ENCODE measurements at regions not wholly inside any gene's neighbourhood (a gene's known extent, or its start where the extent isn't known, plus 50 kb on each side); places are given as distances from the start of the nearest gene placed in this dataset.

GRCh38 chr5:33324667-33325307, 116.0 kb upstream of the TARS1 start (continued):
- TF ChIP-seq, protein P1, sequence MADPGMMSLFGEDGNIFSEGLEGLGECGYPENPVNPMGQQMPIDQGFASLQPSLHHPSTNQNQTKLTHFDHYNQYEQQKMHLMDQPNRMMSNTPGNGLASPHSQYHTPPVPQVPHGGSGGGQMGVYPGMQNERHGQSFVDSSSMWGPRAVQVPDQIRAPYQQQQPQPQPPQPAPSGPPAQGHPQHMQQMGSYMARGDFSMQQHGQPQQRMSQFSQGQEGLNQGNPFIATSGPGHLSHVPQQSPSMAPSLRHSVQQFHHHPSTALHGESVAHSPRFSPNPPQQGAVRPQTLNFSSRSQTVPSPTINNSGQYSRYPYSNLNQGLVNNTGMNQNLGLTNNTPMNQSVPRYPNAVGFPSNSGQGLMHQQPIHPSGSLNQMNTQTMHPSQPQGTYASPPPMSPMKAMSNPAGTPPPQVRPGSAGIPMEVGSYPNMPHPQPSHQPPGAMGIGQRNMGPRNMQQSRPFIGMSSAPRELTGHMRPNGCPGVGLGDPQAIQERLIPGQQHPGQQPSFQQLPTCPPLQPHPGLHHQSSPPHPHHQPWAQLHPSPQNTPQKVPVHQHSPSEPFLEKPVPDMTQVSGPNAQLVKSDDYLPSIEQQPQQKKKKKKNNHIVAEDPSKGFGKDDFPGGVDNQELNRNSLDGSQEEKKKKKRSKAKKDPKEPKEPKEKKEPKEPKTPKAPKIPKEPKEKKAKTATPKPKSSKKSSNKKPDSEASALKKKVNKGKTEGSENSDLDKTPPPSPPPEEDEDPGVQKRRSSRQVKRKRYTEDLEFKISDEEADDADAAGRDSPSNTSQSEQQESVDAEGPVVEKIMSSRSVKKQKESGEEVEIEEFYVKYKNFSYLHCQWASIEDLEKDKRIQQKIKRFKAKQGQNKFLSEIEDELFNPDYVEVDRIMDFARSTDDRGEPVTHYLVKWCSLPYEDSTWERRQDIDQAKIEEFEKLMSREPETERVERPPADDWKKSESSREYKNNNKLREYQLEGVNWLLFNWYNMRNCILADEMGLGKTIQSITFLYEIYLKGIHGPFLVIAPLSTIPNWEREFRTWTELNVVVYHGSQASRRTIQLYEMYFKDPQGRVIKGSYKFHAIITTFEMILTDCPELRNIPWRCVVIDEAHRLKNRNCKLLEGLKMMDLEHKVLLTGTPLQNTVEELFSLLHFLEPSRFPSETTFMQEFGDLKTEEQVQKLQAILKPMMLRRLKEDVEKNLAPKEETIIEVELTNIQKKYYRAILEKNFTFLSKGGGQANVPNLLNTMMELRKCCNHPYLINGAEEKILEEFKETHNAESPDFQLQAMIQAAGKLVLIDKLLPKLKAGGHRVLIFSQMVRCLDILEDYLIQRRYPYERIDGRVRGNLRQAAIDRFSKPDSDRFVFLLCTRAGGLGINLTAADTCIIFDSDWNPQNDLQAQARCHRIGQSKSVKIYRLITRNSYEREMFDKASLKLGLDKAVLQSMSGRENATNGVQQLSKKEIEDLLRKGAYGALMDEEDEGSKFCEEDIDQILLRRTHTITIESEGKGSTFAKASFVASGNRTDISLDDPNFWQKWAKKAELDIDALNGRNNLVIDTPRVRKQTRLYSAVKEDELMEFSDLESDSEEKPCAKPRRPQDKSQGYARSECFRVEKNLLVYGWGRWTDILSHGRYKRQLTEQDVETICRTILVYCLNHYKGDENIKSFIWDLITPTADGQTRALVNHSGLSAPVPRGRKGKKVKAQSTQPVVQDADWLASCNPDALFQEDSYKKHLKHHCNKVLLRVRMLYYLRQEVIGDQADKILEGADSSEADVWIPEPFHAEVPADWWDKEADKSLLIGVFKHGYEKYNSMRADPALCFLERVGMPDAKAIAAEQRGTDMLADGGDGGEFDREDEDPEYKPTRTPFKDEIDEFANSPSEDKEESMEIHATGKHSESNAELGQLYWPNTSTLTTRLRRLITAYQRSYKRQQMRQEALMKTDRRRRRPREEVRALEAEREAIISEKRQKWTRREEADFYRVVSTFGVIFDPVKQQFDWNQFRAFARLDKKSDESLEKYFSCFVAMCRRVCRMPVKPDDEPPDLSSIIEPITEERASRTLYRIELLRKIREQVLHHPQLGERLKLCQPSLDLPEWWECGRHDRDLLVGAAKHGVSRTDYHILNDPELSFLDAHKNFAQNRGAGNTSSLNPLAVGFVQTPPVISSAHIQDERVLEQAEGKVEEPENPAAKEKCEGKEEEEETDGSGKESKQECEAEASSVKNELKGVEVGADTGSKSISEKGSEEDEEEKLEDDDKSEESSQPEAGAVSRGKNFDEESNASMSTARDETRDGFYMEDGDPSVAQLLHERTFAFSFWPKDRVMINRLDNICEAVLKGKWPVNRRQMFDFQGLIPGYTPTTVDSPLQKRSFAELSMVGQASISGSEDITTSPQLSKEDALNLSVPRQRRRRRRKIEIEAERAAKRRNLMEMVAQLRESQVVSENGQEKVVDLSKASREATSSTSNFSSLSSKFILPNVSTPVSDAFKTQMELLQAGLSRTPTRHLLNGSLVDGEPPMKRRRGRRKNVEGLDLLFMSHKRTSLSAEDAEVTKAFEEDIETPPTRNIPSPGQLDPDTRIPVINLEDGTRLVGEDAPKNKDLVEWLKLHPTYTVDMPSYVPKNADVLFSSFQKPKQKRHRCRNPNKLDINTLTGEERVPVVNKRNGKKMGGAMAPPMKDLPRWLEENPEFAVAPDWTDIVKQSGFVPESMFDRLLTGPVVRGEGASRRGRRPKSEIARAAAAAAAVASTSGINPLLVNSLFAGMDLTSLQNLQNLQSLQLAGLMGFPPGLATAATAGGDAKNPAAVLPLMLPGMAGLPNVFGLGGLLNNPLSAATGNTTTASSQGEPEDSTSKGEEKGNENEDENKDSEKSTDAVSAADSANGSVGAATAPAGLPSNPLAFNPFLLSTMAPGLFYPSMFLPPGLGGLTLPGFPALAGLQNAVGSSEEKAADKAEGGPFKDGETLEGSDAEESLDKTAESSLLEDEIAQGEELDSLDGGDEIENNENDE (IDR thresholded peaks at IDR 0.05; ENCODE audit: low read depth, low read length): no peak
- TF ChIP-seq SNRNP70 (optimal IDR thresholded peaks at IDR 0.05; ENCODE audit: low read depth, low read length): no peak
